Left renal pelvis (tissue), 4 donors: ENCODE measurements at regions not wholly inside any gene's neighbourhood (a gene's known extent, or its start where the extent isn't known, plus 50 kb on each side); places are given as distances from the start of the nearest gene placed in this dataset.
"Not testable (repeated sequence)": the region's sequence is repeated elsewhere in the genome, so short reads cannot be mapped to it uniquely, and the experiment has no call there.

ENCODE experiments used
- DNase-seq, 4 donors: peaks; one replicate each; pipeline ENCODE4 v3.0.0-alpha.2; 2013; ENCODE audit warnings: low read depth in 4 of 4, low spot score in 3 of 4

GRCh38 chr1:232130815-232131480, 499.0 kb downstream of the SIPA1L2 start:
- no peak for DNase-seq

DNA sequence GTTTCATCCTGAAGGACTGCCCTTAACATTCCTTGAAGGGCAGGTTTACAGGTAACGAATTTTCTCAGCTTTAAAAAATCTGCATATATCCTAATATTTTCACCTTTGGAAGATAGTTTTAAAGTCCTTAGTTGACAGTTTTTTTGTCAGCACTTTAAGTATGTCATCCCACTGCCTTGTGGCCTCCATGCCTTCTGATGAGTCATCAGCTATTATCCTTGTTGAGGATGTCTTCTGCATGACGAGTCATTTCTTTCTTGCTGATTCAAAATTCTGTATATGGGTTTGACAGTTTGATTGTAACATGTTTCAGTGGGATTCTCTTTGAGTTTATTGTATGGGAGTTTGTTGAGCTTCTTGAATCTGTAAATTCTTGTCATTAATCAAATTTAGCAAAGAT, 500.6 kb downstream of the DISC1 start:
- no peak for DNase-seq

GRCh38 chr1:232123775-232124659, 497.4 kb downstream of the DISC1 start:
- DNase-seq = no peak

- DNase-seq = not testable (repeated sequence)
These were observed 491.3 kb downstream of the DISC1 start for GRCh38 chr1:232117903-232118302.

GRCh38 chr1:232114985-232115384, 488.4 kb downstream of the DISC1 start:
- DNase-seq = no peak

DNA sequence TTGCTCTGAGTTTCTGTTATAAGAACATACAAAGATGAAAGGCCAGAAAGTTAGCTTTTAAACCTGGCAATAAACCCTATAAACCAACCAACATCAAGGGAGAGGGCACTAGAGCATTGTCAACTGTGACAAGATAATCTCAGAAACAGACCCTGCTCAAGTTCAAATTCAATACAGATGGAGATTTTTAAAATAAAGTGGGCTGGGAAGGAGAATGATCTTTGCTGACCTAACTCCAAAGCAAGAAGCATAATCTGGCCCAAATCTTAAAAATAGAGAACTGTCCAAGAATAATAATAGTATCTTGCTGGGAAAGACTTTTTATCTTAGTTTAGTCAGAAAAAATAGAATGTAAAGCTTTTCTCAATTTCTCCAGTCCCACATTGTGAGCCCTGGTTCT, 485.5 kb downstream of the DISC1 start:
- DNase-seq = no peak

DNA sequence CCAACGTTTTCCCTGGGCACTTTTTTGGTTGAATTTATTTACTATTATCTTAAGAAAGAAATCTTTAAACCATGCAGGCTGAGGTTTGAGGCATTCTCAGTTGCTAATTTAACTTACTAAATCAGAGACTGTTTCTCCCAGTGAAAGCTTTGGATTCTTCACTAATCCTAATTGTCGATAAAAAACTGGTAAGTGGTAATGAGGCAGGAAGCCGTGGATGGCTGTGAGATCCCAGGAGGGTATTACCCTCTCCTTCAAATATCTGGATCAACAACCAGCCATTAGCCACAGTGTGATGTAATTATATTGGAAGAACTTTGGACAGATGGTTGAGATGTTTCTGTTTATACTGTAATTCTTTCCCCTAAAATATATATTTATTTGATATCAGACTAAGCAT, 485.0 kb downstream of the DISC1 start:
- no peak for DNase-seq

GRCh38 chr1:232110281-232111090, 483.9 kb downstream of the DISC1 start:
- DNase-seq = no peak

- no peak for DNase-seq
These were observed 482.8 kb downstream of the DISC1 start for GRCh38 chr1:232109391-232109790.

- DNase-seq = no peak
These were observed 482.0 kb downstream of the DISC1 start for GRCh38 chr1:232108598-232108997.

- DNase-seq = no peak
These were observed 479.8 kb downstream of the DISC1 start for GRCh38 chr1:232106415-232106814.

DNA sequence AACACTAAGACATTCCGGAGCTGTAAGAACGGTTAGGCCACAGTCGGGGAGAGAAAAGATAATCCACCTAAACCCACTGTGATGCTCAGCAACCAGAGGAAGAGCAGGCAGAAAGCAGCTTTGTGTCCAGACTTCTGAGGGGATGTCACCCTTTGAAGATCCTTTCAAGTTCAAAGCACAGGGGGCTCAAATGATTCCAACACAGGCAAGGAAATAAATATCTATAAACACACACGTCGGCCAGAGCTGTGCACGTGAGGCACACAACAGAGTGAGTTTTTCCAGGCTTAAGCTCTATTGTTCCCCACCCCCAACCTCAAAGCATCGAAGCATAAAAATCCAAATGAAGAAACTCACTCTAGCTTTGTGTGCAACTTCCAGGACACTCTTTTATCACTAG, 479.0 kb downstream of the DISC1 start:
- no peak for DNase-seq

DNA sequence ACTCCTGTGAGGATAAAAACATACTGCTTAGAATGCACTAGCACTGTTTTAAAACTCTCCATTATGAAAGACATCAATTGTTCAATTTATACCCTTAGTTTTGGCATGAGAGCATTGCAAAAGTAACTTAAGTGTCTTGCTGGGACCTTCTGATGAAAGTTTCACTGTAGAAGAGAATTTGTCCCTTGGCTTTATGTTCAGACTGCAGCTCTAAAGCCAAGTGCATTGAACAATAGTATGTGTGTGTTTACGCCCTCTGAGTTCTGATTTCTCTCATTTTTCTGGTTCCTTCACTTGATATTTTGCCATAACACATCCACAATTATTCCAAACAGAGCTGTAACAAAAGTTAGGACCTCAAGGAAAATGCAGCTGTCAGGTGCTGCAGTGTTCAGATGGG, 474.6 kb downstream of the DISC1 start:
- DNase-seq = no peak

- DNase-seq = no peak
These were observed 470.2 kb downstream of the DISC1 start for GRCh38 chr1:232096751-232097150.
